Stimulated activated CD4-positive, alpha-beta T cell treated with anti-CD3 and anti-CD28 coated beads, Interleukin-4, amount 100 ng/mL, for 24 hours (primary cell): ENCODE measurements at regions not wholly inside any gene's neighbourhood (a gene's known extent, or its start where the extent isn't known, plus 50 kb on each side); places are given as distances from the start of the nearest gene placed in this dataset.
"Not testable (repeated sequence)": the region's sequence is repeated elsewhere in the genome, so short reads cannot be mapped to it uniquely, and the experiment has no call there.

Experiments
- DNase-seq: peaks from one replicate; pipeline ENCODE4 v3.0.0-alpha.2; 2020

DNA sequence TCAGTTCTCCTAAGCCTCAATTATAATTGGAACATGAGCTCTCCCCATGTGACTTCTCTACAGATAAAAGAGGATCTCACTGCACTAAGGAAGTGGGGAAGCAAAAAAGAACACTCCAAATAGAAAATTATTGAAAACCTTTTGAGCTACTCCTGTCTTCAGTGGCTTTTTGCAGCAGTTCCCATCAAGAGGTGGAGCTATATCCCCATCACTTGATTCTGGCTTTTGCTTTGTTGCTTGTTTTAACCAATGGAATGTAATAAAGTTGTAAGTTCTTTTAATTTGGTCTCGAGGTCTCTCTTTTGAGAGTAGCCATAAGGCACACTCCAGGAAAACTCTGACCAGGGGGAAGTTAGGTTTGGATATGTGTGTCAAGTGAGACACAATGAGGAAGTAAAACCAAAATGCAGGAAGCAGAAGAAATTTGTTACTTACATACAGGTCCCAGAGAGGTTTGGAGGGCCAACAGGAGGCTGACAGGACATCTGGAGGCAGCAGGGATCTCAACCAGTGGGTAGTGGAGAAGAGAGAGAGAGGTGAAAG lies 569.4 kb downstream of the HTR7 start:
- no peak for DNase-seq

DNA sequence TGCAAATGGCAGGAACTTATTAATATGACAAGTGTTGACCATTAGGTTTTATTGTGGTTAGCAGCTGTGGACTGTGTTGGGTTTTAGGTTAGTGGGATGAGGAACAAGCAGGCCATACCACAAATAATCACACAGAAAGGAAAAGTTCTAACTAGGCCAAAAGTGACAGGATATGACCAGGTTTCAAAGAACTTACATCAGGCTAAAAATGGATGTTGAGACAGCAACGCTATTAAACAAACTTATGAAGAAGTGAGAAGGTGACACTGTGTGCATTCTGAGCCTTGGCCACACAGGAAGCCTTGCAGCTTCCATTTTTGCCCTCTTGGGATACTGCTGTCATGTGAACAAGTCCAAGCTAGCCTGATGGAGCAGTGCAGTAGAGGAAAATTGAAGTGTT lies 568.8 kb downstream of the HTR7 start:
- DNase-seq, result no peak

DNA sequence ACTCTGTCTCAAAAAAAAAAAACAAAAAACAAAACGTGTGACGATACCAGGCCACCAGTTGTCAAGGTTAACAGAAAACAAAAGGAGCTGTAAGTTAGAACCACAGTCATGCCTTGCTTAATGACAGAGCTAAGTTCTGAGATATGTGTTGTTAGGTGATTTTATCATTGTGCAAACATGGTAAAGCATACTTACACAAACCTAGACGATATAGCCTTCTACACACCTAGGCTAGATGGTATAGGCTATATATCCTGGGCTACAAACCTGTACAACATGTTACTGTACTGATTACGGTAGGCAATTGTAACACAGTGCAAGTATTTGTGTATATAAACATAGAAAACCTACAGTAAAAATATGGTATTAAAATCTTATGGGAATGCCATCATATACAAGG lies 564.2 kb downstream of the HTR7 start:
- no peak for DNase-seq

DNA sequence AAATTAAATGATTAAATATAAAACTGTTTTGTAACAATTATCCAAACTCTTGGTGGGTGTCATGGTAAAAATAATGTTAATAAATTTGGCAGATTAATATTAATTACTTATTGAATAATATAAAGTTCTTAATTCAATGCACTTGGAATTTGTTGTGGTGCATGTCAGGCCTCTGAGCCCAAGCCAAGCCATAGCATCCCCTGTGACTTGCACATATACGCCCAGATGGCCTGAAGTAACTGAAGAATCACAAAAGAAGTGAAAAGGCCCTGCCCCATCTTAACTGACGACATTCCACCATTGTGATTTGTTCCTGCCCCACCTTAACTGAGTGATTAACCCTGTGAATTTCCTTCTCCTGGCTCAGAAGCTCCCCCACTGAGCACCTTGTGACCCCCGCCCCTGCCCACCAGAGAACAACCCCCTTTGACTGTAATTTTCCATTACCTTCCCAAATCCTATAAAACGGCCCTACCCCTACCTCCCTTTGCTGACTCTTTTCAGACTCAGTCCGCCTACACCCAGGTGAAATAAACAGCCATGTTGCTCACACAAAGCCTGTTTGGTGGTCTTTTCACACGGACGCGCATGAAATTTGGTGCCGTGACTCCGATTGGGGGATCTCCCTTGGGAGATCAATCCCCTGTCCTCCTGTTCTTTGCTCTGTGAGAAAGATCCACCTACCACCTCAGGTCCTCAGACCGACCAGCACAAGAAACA lies 562.9 kb downstream of the HTR7 start:
- DNase-seq, result not testable (repeated sequence)

DNA sequence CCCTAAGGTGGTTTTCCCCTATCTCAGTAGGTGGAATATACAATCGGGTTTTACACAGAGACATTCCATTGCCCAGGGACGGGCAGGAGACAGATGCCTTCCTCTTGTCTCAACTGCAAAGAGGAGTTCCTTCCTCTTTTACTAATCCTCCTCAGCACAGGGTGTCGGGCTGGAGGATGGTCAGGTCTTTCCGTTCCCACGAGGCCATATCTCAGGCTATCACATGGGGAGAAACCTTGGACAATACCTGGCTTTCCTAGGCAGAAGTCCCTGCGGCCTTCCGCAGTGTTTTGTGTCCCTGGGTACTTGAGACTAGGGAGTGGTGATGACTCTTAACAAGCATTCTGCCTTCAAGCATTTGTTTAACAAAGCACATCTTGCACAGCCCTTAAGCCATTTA lies 555.8 kb downstream of the HTR7 start:
- not testable (repeated sequence) for DNase-seq

DNA sequence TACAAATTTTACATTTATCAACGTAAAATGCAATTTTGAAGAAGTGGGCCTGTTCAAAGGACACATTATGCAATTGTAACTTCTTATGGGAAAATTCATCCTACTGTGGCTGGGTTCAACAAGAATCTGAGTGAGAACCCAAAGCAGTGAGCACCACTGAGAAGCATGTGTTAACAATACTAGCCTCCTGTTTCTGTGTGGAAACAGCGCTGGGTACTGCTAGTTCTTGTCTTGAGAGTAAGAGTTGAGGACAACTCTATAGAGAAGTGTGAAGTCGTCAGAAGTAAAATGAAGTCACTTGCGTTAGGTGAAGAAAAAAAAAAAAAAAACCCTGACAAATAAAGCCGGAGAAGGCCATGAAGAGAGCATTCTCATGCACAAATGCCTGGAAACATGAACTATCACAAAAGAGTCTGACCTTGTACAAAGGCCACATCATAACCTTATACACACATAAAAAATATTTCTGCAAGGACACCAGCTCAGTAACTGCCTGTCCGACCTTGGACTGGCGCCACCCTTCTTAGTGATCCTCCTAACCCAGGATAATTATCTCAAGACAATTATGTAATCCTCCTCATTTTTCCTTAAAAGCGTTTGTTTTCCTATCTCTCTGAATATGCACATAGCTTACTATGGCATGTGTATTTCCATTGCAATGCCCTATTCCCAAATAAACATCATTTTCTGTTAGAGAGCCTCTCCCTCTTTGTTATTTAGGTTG lies 554.9 kb downstream of the HTR7 start:
- no peak for DNase-seq

DNA sequence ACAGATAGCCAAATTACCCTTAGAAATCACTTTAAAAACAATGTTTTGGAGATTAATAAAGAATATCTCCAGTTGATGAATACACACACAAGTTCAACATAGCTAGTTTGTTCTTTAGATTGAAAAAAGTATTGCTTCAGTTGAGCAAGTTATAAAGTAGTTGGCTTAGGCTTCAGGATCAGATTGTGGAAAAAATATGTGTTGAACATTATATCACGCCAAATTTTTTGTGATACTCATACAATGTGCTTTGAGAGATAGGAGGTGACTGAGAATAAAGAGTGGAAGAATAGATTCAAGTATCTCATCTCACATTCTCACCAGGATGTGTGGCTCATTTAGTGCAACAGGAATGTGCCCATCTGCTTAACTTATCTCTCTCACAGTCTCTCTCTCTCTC lies 553.3 kb downstream of the HTR7 start:
- DNase-seq, result no peak

DNA sequence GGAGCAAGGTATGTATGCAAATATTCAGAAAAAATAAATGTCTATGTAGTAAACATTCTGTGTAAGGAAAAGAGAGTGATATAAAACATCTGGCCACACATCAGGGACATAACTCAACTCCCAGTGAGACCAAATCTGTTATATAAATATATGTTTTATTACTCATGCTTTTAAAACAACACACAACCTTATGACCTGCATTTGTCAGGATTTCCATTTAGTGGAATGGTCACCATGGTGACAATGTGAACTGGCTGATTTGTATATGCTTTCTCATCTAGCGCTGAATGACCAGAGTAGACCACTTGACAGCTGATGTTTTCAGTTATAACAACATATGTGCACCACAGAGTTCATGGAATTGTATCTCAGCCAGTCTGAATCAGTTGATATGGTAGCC lies 551.7 kb downstream of the HTR7 start:
- no peak for DNase-seq

DNA sequence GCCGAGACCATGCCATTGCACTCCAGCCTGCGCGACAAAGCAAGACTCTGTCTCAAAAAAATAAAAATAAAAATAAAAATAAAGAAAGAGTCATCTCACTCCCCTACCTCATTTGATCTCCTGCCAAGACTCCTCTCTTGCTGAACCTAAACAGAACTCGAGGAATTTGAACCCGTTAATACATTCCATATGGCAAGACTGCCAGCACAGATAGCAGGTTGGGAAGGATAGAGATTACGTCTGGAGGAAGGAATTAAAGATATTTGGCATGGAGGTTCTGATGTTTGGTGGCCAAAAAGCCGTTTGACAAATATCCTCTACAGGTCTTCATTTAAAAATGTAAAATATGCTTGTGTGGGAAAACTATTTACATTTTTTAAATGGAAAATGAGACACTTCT lies 549.6 kb downstream of the HTR7 start:
- no peak for DNase-seq

DNA sequence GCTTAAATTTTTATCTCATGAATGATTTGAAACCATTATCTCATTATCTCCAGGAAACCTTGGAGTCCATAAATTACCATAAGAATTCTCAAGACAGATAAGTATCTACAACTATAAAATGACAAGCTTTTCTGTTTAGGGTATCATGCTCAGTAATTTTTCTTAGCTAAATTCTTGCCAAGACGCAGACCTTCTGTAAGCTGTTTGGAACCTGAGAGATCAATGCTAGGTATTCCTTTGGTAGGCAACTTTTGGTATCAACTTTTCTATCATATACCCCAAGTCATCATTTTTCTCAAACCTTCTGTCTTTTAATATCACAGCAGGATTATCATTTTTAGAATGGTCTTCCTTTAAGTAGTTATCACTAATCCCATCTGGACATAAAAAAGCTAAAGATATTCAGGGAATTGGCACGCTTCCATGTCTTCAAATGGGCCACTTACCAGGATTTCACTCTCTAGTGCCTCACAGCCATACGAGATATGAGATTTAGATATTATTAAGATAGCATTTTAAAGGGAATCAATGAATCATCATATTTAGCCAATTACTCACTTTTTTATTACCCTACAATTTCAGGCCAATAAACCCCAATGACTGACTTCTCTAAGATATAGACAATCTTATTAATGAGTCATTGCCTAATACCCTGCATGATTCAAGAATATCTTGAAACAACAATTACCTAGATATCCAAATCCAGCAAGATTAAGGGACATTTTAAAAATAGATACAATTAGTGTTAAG lies 544.1 kb downstream of the HTR7 start:
- DNase-seq, result no peak

DNA sequence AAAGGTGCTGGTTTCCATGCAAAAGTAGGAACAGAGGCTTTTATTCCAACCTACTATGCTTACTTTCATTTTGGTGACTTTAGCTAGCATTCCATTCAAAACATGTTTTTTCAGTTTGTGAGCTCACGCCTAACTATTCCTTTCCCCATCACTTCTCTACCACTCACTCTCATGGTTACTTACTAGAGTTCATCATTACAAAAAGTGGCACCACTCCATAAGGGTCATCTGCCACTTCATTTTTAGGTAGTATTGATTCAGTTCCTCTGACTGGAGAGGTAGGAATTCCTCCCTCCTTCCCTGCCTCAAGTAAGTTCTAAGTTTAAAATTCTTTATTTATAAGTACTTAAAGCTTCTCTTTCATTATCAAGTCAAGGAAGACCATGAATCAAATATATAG lies 543.1 kb downstream of the HTR7 start:
- no peak for DNase-seq

DNA sequence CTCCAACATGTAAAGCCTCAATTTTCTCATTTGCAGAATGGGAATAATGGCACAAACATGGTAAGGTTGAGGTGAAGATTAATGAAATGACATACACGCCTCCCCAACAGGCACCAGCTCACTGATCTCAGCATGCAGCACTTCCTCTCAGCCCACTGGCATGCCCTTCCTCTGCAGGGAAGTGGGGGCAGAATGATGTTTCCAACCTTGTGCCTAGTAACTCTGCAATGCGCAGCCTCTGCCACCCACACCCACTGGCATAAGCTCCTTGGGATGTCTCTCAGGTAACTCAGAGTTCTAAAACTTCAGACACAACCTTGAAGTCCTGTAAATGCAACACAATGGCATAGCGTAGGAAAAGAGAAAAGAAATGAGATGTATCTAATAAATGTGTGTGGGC lies 540.7 kb downstream of the HTR7 start:
- no peak for DNase-seq

DNA sequence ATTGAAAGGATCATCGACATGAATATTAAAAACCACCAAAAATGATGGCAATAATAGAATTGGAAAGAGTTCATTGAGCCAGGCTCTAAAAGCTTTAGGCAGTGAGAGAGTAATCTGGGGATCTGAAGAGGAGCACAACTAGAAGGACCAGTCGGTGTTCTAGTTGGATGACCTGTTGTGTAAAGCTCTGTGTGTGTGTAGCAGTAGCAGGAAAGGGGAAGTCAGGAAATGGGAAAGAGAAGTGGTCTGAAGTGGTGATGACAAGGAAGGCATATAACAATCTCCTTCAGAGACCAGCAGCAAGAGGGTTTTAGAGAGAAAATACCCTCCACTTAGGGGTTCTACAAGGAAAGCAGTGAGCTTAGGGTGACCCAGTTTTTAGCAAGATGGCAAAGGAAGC lies 539.2 kb downstream of the HTR7 start:
- no peak for DNase-seq

DNA sequence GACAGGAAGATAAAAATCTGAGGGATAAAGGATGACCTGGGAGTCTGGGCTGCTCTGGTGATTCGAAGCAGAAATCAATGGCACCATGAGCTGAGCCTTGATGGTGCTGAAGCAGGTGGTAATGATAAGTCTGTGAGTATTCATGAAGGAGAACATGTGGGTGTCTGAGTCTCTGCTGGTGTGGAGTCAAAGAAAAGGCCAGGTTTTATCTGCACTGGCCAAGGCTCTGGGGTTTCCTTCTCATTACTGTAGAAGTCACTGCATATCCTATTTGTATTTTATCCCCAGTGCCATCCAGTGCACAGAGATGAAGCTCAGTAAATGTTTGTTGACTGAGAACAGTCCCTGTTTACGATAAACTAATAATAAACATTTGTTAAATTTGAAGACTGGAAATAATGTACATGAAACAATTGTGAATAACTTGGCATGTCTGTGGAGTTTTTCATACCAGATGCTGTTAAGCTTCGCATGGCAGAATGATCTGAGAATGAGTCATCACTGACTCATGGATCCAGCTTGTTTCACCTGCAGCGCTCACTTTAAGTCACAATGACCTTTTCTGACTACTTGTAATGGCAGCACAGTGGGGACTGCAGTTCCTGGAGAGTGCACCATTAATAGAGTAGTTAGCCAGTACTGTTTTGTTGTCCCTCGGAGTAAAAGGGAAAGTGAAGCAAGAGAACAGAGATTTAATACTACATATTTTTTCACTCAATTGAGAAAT lies 538.5 kb downstream of the HTR7 start:
- no peak for DNase-seq

DNA sequence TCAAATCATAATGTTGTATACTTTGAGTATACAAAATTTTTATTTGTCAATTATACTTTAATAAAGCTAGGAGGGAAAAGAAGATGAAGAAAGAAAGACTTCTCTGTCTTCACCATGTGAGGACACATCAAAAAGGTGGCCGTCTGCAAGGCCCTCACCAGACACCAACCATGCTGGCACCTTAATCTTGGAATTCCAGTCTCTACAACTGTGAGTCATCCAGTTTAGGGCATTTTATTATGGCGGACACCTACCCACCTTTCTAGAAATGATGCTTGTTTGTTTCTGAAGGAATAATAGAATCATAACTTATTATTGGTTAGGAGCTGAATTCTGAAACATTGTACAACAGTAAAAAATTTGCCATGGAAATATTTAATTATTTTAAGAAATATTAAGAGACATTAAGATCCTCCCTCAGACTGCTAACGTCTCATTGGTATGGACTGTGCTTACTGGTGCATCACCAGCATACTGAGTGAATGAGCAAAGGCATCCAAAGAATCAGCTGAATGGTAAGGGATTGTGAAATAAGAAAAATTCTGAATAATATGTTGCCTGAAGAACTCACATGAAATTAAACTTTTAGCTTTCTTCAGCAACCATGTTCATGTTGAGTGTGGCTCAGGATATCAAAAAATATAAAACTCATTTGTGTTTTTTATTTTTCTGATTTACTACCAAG lies 536.6 kb downstream of the HTR7 start:
- no peak for DNase-seq

DNA sequence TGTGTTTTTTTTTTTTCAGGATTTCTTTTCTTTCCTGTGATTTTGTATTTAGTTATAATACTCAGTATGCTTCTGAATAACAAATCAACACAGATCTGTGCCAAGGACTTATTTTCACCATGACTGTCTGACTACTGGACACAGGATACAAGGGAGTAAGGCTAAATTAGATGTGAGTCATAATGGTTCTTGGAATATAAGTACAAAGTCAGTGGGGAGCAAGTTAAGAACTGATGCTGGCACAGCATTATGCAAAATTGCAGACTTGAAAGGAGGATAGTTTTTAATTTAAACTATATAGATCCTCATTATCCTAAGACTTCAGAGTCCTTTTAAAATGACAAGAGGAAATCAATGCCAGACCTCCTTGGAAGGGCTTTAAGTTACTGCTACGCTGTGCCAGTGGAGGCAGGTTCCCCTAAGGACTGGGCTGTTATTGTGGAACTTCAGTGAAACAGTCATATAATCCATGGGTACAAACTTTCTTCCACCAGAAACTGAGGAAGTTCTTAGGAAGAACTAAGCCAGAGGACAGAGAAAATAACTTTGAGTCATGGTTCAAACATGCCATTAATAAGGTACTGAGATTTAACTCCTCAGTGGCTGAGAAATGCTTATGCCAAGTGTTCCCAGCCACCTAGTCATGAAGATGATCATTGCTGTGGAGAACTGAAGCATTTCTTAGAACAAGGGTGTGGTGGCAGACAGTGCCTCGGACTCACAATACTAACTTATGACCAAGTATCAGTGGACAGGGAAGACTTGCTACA lies 531.2 kb downstream of the HTR7 start:
- no peak for DNase-seq

DNA sequence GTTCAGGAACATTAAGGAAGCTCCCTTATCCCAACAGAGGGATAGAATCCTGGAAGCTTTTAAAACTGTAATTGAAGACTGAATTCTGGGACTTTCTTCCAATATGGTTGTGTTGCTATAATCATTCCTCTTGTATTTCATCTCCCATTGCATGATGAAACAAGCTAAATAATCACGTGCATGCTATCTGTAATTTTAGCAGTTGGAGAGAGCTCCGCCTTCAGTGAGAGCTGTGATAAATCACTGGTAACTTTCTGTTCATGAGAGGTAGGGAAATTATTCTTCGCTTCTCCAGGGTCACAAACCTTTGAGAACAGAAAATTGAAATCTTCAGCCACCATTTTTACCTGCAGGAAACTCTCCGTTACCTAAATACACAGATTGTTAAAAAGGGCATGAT lies 530.2 kb downstream of the HTR7 start:
- no peak for DNase-seq

DNA sequence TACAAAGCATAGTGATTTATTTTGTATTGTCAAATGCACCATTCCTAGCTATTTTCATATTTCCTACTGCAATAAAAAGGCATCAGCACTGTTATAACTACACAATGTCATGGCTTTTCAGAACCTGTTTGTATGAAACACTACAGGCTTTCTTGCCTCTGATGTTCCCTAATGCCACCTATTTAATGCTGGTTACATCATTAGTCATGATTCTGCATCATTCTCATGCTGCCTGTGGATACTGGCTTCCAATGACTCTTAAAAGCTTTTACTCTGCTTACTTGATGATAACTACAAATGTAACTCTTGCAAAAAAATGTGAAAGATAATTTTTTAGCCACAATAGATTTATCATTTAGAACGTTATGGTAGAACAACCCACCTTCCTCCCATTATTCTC lies 529.4 kb downstream of the HTR7 start:
- DNase-seq, result no peak

DNA sequence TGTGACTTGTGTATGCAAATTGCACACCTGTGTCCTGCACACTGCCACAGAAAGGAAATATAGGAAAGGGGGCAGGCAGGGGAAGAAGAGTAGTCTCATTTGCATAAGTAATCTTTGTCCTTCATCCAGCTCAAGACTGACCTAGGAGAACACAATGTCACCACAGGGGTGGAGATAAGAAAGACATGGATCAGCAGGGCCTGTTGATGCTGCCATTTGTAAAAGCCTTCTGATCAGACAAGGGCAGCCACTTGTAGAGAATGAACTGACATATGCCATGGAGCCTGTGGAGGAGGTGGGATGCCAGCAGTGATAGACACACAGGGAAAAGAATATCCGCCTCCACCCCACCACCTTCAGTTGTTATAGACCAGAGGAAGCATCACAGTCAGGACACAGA lies 528.9 kb downstream of the HTR7 start:
- no peak for DNase-seq

DNA sequence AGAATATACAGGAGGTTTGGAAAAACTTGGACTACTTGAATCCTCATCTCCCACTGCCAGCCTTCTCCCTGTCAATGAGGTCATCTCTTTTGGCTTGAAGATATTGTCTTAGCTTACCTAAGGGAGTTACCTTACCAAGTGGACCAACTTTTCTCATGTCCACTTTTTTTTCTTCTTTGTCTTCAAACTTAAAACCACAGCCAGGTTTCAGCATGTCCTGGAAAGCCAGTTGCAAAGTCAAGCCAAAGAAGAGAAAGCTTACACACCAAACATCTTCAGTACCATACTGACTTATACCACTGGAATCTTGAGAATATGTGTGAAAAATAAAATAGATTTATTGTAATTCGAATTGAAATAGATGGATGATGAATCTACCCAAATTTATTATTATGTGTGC lies 520.5 kb downstream of the HTR7 start:
- DNase-seq, result no peak

DNA sequence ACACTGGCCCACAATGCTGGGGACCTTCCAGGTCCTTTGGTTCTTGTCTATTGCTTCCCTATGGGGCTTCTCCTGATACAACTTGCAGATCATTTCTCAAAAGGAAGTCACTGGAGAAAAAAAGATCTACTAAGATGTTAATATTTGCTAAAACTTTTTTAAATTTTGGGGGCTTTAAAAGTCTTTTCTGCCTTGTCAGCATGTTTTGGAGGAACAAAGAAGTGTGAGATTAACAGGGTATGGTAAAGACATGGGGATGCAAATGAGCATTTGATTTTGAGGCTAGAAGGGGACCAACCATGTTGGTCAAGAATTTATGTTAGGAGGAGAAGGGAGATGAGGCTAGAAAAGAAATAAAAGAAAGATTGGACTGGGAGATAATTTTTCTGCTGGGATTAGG lies 515.4 kb downstream of the HTR7 start:
- DNase-seq, result no peak

DNA sequence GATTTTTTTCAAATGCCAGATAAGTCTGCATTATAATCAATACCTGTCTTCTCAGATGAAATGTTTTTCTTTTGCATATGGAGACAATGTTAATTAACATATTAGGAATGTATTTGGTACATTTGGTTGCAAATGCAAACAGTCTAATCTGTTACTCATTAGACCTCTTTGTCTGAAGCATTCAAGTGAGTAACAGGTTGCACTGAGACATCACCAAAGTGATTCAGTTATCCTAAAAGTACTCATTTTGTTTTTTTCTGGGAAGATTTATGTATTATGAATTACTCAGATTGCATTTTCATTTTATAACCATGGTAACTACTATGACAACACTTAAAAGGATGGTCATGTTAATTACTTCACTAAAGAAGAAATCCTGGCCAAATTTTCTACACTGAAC lies 513.6 kb downstream of the HTR7 start:
- no peak for DNase-seq
